GM18873 (cell line): ENCODE measurements at regions not wholly inside any gene's neighbourhood (a gene's known extent, or its start where the extent isn't known, plus 50 kb on each side); places are given as distances from the start of the nearest gene placed in this dataset.
"Not testable (repeated sequence)": the region's sequence is repeated elsewhere in the genome, so short reads cannot be mapped to it uniquely, and the experiment has no call there.

Experiments
- ATAC-seq: cut with Tn5 transposase; IDR thresholded peaks from one replicate; pipeline ENCODE4 v1.9.1; 2021; ENCODE audit warnings: mild to moderate bottlenecking, moderate library complexity, moderate number of reproducible peaks; ENCODE audit not compliant: unreplicated experiment, low FRiP score

DNA sequence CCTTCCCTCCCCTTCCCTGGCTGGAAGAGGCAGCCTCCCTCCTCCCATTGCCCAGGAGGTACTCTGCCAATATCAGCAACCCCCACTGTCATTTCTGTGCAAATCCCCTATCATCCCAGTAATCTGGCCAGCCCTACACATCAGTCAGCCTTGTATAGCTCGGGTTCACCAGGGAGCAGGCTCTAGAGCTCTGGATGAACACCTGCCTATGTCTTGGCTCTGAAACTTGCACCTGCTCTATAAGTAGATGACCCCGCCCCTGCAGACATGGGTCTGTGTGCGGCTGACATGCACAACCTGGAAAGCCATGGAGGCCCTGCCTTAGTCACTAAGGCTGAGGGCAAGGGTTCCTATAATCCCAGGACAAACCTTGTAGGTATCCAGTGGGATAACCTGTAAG, 1042.9 kb downstream of the UQCRFS1 start:
- ATAC-seq, result no peak

DNA sequence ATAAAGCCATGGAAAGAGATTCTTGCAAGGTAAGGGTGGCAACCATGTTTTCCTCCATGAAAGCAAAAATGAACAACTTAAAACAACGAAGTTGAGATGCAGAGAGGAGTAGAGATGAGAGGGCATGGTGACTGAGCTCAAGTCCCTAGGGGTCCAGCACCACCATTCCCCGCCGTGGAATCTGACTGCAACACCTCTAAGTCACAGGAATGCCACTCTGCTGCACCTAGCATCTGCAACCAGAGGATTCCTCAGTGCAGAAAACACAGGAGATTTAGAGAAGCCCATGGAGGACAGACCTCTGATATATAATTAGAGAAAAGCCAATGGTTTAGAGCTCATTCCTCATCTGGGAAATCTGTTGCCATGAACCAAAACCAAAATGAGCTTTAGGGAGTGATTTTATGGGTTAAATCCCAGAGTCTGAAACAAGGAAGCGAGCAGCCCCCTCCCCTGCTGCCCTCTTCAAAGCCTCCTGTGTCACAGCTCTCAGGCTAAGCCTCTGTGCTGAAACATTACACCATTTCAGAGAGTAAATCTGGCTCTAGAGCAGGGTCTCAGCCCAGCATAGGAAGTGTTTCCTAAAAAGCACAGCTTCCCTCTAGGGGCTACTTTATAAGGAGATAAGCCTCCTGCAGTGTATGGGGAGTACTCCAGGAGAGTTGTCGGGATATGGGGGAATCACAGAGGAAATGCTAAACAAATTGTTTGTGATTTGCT, 1043.6 kb downstream of the UQCRFS1 start:
- no peak for ATAC-seq

DNA sequence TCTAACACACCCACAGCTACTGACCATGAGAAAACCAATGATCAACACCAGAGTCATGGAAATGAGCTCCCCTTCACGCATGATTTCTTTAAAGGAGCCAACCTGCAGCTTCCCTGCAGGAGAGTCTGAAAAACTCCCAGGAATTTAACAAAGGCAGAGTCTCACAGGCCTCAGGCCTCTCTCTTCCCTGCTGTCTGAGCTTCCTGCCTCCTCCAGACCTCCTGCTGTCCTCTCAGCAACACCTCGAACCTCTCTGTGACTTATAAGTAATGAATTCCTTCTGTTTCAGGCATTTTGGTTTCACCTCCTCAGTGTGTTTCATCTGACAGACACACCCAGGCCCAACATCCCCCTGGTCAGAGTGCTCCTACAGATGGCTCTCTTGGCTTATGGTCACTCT, 1044.4 kb downstream of the UQCRFS1 start:
- no peak for ATAC-seq

DNA sequence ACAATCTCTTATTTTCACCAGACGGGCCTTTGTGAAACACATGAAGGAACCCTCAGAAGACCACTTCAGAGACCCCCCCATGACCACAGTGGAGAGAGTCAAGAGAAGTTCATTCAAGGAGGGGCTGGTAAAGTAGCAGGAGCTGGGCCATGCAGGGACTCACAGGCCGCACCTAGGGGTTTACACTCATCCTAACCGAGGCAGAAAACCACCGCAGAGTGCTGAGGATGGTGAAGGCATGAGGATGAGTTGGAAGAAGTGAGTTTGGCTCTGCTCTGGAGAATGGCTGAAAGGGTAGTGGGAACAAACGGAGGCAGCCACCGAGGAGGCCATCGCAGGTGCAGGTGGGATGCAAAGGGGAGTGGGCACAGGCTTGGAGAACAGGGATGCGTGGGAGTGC, 1046.9 kb downstream of the UQCRFS1 start:
- ATAC-seq, result no peak

DNA sequence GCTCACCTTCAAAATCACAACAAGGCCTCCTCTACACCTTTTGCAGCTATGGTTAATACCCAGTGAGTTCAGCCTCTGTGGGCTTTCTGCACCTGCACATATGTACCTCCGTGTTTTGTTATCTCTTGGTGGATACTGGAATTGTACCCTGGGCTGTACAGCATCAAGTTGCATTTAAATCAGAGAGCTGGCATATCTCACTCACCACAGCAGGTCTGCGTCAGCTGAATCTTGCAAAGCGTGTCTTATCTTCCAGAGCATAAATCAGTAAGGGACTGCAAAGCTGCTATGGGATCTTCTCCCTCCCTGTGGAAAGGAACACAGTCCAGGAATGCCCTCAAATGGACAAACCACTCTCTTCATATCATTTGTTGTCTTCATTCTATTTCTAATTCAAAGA, 1048.7 kb downstream of the UQCRFS1 start:
- no peak for ATAC-seq

DNA sequence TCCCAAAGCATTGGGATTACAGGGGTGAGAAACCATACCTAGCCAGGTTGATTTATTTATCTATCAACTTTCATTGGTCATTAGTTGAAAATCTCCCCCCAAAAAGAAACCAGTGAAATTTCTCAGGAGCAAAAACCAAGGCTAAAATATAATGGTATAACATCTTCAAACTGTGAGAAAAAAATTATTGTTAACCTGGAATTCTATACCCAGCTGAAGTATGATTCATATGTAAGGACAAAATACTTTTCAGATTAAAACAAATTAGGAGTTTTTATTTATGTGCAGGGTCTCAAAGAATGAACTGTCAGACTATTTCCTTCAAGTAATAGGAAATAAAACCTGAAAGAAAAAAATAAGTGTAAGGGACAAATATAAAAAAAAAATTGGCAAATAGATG, 1053.9 kb downstream of the UQCRFS1 start:
- no peak for ATAC-seq

DNA sequence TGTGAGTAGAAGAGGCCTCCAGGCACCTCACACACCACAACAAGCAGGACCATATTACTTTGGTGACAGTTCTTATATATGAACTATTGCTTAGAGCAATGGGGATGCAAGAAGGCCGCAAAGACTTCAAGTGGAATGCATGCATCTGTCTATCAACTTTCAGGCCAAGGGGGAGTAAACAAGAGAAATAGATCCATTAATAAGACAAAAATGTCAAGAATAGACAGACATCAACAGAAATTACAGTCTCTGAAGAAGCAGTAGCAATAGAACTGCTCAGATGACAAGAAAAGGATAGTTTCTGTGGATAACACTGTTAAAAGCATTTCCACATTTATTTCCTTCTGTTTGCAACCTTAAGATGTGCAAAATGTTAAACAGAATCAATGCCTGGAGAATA, 1057.7 kb downstream of the UQCRFS1 start:
- no peak for ATAC-seq

DNA sequence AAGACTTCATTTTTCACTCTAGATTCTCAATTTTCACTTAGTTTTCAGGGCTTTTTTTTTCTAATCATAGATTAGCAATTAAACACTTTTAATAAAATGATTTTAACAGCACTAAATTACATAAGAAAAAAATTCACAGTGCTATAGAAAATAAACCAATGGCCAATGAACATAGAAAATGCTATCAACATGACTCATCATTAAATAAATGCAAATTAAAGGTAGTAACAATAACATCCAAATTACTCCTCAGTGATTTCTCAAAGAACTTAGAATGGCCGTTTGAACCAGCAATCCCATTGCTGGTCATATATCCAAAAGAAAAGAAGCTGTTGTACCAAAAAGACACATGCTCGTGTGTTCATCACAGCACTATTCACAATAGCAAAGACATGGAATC, 1058.9 kb downstream of the UQCRFS1 start:
- ATAC-seq, result no peak

DNA sequence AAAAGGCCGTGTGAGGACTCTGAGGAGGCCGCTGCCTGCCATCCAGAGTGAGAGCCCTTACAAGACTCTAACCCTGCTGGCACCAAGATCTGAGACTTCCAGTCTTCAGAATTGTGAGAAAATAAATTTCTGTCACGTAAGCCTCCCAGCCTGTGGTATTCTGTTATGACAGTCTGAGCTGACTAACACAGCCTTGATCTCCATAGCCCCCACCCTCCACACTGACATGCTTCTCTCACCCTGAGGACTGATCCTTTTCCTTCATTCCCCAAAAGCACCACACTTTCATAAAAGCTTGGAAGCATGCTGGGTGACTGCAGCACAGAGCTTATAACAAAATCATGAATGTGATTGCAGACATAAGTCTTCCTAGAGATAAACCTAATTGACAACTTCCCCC, 1059.8 kb downstream of the UQCRFS1 start:
- ATAC-seq, result no peak

DNA sequence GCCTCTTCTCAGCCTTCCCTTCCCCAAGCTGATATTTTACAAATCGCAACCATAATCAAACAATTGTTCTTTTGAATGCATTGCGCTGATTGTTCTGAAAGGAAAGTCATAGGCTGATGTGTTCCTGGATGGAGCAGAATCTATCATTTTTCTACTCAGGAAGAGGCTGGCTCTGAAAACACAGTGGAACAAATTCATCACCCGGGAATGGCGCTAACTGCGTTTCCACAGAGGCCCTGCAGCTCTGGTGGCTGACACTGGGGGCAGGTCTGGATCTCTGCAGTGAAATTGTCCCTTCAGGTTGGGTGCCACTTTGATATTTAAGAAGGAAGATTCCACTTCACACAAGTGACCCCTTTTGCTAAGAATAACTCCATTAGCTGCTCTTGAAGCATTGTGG, 1060.8 kb downstream of the UQCRFS1 start:
- no peak for ATAC-seq

DNA sequence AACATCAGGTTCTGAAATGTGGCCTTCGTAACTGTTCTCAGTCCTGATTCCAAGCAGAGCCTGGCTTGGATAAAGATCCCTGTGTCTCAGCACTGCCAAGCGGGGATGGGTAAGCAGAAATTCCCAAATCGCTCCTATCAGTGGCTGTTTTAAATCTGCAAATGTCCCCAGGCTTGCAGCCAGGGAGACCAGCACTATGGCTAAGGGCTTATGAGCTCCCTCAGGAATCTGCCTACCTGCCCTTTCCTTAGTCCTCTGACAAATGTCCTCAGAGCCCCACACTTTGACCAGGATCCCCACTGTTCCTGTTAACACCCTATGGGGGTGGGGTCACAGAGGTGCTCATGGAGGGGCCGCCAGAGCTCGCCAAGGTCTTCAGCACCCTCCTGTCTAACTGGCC, 1062.8 kb downstream of the UQCRFS1 start:
- ATAC-seq, result no peak

DNA sequence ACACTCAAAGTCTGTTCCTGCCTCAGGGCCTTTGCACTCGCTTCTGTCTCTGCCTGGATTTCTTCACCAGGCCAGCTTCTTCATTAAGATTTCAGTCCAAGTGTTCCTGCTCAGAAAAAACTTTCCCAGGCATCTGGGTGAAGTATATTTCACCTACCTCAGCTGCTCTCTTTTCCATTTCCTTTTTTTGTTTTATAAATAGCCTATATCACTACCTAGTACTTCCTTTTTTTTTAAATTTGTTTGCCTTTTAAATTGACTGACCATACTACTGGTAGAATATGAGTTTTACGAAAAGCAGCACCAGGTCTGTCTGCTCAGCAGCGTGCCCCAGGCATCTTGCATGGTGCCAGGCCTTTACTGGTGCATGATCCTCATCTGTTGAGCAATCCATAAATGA, 1064.4 kb downstream of the UQCRFS1 start:
- no peak for ATAC-seq

DNA sequence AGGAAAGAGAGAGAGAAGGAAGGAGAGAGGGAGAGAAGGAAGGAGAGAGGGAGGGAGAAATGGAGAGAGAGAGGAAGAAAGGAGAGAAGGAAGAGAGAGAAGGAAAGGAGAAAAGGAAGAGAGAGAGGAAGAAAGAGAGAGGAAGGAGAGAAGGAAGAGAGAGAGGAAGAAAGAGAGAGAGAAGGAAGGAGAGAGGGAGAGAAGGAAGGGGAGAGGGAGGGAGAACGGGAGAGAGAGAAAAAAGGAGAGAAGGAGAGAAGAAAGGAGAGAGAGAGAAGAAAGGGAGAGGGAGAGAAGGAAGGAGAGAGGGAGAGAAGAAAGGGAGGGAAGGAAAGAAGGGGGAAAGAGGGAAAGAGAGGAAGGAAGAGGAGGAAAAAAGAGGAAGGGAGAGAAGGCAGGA, 1070.7 kb downstream of the UQCRFS1 start:
- ATAC-seq, result no peak

DNA sequence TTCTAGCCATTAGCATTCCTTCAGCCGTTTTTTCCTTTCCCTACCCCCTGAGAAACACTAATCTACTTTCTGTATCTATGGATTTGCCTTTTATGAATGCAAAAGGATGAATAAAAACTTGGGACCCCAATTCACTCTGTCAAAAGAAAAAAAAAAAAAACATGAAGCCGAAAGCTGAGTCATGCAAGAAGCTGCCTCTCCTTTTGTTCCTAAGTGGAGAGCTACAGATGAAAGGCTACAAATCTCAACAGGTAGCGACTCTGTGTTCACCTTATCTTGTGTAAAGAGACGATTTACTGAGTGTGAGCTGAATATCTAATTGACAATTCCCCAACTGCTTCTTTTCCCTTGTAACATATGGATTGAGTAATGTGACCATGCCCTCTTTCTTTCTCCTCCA, 1072.8 kb downstream of the UQCRFS1 start:
- ATAC-seq, result no peak

DNA sequence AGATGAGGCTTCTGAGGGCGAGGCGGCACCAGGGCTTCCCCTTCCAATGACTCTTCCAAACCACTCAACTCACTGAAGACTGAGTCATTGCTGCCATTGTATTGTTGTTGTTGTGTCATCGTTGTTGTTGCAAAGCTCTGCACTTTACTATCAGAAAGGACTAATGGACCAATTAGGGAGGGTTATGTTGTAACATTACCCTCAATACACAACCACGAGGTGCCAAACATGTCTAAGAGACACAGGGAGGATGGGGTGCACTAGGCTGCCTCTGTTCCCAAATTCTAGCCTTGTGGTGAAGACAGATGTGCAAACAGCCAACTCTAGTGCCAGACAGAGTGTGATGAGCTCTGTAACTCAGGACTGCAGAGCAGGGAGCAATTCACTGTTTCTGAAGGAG, 1075.2 kb downstream of the UQCRFS1 start:
- no peak for ATAC-seq

DNA sequence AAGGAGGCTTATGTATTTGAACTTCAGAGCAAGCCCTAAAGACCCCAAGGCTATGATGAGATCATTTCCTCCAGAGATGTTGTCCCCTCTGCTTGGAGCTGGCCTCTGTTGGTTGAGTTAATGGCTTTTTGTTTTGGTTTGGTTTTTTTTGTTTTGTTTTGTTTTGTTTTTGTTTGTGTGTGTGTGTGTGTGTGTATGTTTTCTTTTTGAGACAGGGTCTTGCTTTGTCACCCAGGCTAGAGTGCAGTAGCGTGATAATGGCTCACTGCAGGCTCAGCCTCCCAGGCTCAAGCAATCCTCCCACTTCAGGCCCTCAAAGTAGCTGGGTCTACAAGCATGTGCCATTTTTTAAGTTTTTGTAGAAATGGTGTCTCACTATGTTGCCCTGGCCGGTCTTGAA, 1076.2 kb downstream of the UQCRFS1 start:
- ATAC-seq, result no peak

DNA sequence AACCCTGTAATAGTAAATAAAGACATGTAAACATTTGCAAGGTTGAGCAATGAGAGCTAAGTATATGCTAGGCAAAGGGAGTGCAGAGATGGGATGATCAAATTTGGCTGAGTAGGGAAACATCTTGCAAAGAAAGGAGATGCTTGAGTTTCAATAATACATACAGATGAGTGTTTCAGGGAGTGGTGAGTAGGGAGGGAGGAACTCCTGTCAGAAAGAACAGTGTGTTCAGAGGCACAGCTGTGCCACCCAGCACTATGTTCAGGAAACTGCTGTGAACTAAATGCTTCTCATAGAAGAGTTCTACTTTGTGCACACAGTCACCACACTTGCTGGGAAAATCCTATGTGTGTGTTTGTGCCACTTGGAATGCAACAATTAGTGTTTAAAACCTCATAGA, 1077.1 kb downstream of the UQCRFS1 start:
- no peak for ATAC-seq

DNA sequence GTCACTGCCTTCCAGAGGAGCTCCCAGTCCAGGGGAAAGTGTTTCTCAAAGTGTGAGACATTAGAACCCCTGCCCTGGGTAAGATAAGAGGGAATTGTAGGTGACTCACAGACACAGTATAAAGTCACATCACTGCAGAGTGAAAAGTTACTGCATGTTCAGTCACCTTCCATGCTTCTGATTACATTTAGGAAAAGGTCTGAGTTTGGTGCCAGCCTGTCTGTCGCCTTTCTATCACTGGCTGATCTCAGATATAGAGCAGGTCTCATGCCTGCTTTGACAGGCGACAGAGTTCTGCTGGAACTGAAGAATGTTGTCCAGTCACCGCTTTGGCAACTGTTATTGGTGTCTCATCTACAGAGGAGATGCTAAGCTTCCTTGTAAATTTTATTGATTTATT, 1078.6 kb downstream of the UQCRFS1 start:
- no peak for ATAC-seq

DNA sequence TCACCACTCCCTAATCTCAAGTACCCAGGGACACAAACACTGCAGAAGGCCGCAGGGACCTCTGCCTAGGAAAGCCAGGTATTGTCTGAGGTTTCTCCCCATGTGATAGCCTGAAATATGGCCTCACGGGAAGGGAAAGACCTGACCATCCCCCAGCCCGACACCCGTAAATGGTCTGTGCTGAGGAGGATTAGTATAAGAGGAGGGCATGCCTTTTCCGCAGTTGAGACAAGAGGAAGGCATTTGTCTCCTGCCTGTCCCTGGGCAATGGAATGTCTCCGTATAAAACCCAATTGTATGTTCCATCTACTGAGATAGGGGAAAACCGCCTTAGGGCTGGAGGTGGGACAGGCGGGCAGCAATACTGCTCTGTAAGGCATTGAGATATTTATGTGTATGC, 1082.1 kb downstream of the UQCRFS1 start:
- ATAC-seq, result not testable (repeated sequence)

DNA sequence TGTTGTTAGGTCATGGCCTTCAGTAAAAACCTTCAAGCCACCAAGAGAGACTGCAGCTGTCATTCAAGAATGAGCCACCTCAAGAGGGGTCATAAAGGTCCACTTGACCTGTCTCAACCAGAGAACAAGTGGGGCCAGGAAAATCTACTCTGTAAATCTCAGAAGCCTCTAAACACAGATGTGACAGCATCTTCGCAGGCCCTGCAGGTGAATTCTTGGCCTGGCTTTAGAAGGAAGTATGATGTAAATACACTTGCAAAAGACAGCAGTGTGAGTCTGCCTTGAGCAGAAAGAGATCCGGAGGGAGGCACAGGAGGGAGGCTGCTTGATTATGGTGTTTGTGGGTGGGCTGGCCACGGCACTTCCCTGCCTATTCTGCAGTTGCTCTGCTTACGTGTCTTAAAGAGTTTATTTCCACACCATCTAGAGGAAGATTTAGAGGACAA, 1082.9 kb downstream of the UQCRFS1 start:
- no peak for ATAC-seq

DNA sequence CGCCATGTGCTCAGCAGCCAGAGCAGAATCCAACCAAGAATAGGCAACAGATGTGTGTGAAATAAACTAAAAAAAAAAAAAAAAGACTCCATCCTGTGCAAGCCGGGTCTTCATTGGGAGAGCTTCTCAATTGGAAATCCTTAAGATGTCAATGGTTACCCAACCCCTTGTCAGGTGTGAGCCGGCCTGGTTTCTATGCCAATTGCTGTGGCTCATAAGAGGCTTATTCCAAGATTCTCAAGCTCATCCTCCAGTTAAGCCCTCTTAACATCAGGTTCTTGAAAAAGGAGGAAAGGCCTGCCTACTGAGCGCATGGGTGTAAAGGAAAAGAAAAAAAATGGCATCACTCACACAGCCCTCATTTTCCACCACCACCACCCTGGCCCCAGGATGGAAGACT, 1084.6 kb downstream of the UQCRFS1 start:
- ATAC-seq, result no peak

DNA sequence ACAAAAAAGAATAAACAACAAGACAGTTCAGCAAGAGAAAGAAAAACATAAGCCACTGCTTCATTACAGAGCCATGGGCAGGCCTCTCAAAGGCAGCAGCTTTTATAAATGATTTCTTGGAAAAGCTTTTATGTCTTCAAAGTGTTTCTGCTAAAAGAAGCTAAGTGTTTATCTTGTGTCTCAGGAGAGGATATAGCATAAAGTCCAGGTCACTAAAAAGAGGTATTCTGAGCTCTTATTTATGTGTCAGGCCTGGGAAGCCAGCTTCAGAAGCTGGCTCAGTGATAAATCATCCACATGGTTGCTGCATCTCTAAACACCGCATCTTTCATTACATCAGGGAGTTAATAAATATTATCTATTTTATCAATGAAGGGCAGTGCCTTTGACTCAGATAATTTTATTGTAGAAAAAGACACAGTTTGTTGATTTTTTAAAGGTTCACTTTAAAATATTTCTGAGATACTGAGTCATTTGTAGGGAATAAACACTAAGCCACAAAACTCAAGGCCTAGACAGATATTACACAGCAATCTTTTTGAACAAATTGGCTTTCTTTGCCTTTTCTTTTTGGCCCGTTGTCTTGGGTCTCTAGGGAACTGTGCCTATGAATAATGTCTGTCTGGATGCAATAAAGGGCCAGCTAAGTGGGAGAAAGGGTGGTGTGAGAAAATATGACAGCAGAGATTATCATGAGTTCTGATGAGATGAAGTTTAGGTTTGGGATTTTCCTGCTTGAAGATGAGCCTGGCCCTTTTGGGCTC, 1086.6 kb downstream of the UQCRFS1 start:
- ATAC-seq, result no peak
